ENCODE measurements at regions not wholly inside any gene's neighbourhood (a gene's known extent, or its start where the extent isn't known, plus 50 kb on each side); places are given as distances from the start of the nearest gene placed in this dataset.
"Not testable (repeated sequence)": the region's sequence is repeated elsewhere in the genome, so short reads cannot be mapped to it uniquely, and the experiment has no call there.

- FAIRE-seq (no peak), DNase-seq (no peak)
- Histone ChIP-seq H3K9me3 (ENCODE audit: control insufficient read depth in 2 of 2, insufficient read depth in 1 of 2, low read depth in 1 of 2, low read length in 1 of 2) (no peaks in the 10 kb centered on the region), H3K4me1 (ENCODE audit: control insufficient read depth in 3 of 3, insufficient read depth in 2 of 3, low read depth in 1 of 3, low read length in 2 of 3) (no peaks in the 10 kb centered on the region), H3K27ac (ENCODE audit: low read depth in 1 of 3, low read length in 2 of 3) (no peak overlapping the region), H3K36me3 (ENCODE audit: control insufficient read depth in 3 of 3, insufficient read depth in 2 of 3, low read depth in 1 of 3, low read length in 3 of 3) (no peaks in the 10 kb centered on the region), H3K4me3 (ENCODE audit: low read depth in 1 of 3, low read length in 3 of 3) (no peak overlapping the region), H3K27me3 (ENCODE audit: control insufficient read depth in 3 of 3, insufficient read depth in 3 of 3, low read length in 3 of 3) (no peaks in the 10 kb centered on the region)
- WGBS, 3 donors: 47 to 59% (median 48%) methylated on average over 8 of the region's 8 CpGs
These were observed 464.5 kb downstream of the KCNT2 start for GRCh38 chr1:196143602-196144342.

GRCh38 chr1:196142111-196142640 lies 466.1 kb downstream of the KCNT2 start:
- DNase-seq (no peak), FAIRE-seq (no peak)
- Histone ChIP-seq H3K4me3 (ENCODE audit: low read depth in 1 of 3, low read length in 3 of 3) (no peak overlapping the region), H3K27ac (ENCODE audit: low read depth in 1 of 3, low read length in 2 of 3) (no peak overlapping the region), H3K4me1 (ENCODE audit: control insufficient read depth in 3 of 3, insufficient read depth in 2 of 3, low read depth in 1 of 3, low read length in 2 of 3) (no peaks in the 10 kb centered on the region), H3K36me3 (ENCODE audit: control insufficient read depth in 3 of 3, insufficient read depth in 2 of 3, low read depth in 1 of 3, low read length in 3 of 3) (no peaks in the 10 kb centered on the region), H3K9me3 (ENCODE audit: control insufficient read depth in 2 of 2, insufficient read depth in 1 of 2, low read depth in 1 of 2, low read length in 1 of 2) (no peaks in the 10 kb centered on the region), H3K27me3 (ENCODE audit: control insufficient read depth in 3 of 3, insufficient read depth in 3 of 3, low read length in 3 of 3) (no peaks in the 10 kb centered on the region)
- 51 to 74% (median 59%) methylated on average over 2 of the region's 2 CpGs for WGBS, 3 donors

- FAIRE-seq (no peak), DNase-seq (no peak)
- no peak overlapping the region for H3K4me3 ChIP-seq (ENCODE audit: low read depth in 1 of 3, low read length in 3 of 3)
- no peaks in the 10 kb centered on the region for H3K4me1 ChIP-seq (ENCODE audit: control insufficient read depth in 3 of 3, insufficient read depth in 2 of 3, low read depth in 1 of 3, low read length in 2 of 3)
- no peaks in the 10 kb centered on the region for H3K27me3 ChIP-seq (ENCODE audit: control insufficient read depth in 3 of 3, insufficient read depth in 3 of 3, low read length in 3 of 3)
- H3K27ac ChIP-seq (ENCODE audit: low read depth in 1 of 3, low read length in 2 of 3): no peak overlapping the region
- no peaks in the 10 kb centered on the region for H3K9me3 ChIP-seq (ENCODE audit: control insufficient read depth in 2 of 2, insufficient read depth in 1 of 2, low read depth in 1 of 2, low read length in 1 of 2)
- no peaks in the 10 kb centered on the region for H3K36me3 ChIP-seq (ENCODE audit: control insufficient read depth in 3 of 3, insufficient read depth in 2 of 3, low read depth in 1 of 3, low read length in 3 of 3)
- 72 to 85% (median 81%) methylated on average over 4 of the region's 4 CpGs for WGBS, 3 donors
These were observed 471.8 kb downstream of the KCNT2 start for GRCh38 chr1:196136396-196136795.

- H3K9me3 ChIP-seq (ENCODE audit: control insufficient read depth in 2 of 2, insufficient read depth in 1 of 2, low read depth in 1 of 2, low read length in 1 of 2): no peaks in the 10 kb centered on the region
- WGBS, 3 donors: 47 to 90% (median 69%) methylated on average over 1 of the region's 1 CpG
- DNase-seq (no peak), FAIRE-seq (no peak)
- no peak overlapping the region for H3K27ac ChIP-seq (ENCODE audit: low read depth in 1 of 3, low read length in 2 of 3)
- H3K27me3 ChIP-seq (ENCODE audit: control insufficient read depth in 3 of 3, insufficient read depth in 3 of 3, low read length in 3 of 3): no peaks in the 10 kb centered on the region
- H3K4me3 ChIP-seq (ENCODE audit: low read depth in 1 of 3, low read length in 3 of 3): no peak overlapping the region
- H3K36me3 ChIP-seq (ENCODE audit: control insufficient read depth in 3 of 3, insufficient read depth in 2 of 3, low read depth in 1 of 3, low read length in 3 of 3): no peaks in the 10 kb centered on the region
- H3K4me1 ChIP-seq (ENCODE audit: control insufficient read depth in 3 of 3, insufficient read depth in 2 of 3, low read depth in 1 of 3, low read length in 2 of 3): no peaks in the 10 kb centered on the region
These were observed 476.5 kb downstream of the KCNT2 start for GRCh38 chr1:196131691-196132090.

GRCh38 chr1:196128835-196129234 lies 479.4 kb downstream of the KCNT2 start:
- no peak for FAIRE-seq
- Histone ChIP-seq H3K36me3 (ENCODE audit: control insufficient read depth in 3 of 3, insufficient read depth in 2 of 3, low read depth in 1 of 3, low read length in 3 of 3) (no peaks in the 10 kb centered on the region), H3K27ac (ENCODE audit: low read depth in 1 of 3, low read length in 2 of 3) (no peak overlapping the region), H3K9me3 (ENCODE audit: control insufficient read depth in 2 of 2, insufficient read depth in 1 of 2, low read depth in 1 of 2, low read length in 1 of 2) (no peaks in the 10 kb centered on the region), H3K4me1 (ENCODE audit: control insufficient read depth in 3 of 3, insufficient read depth in 2 of 3, low read depth in 1 of 3, low read length in 2 of 3) (no peaks in the 10 kb centered on the region), H3K4me3 (ENCODE audit: low read depth in 1 of 3, low read length in 3 of 3) (no peak overlapping the region), H3K27me3 (ENCODE audit: control insufficient read depth in 3 of 3, insufficient read depth in 3 of 3, low read length in 3 of 3) (no peaks in the 10 kb centered on the region)
- WGBS, 3 donors: 43 to 60% (median 56%) methylated on average over 2 of the region's 2 CpGs
- no peak for DNase-seq

- 81 to 91% (median 86%) methylated on average over 2 of the region's 2 CpGs for WGBS, 3 donors
- FAIRE-seq: no peak
These were observed 487.1 kb downstream of the KCNT2 start for GRCh38 chr1:196121181-196121580.

GRCh38 chr1:196115646-196116045 lies 492.6 kb downstream of the KCNT2 start:
- Histone ChIP-seq H3K4me3 (ENCODE audit: low read depth in 1 of 3, low read length in 3 of 3) (no peak overlapping the region), H3K36me3 (ENCODE audit: control insufficient read depth in 3 of 3, insufficient read depth in 2 of 3, low read depth in 1 of 3, low read length in 3 of 3) (no peaks in the 10 kb centered on the region), H3K4me1 (ENCODE audit: control insufficient read depth in 3 of 3, insufficient read depth in 2 of 3, low read depth in 1 of 3, low read length in 2 of 3) (no peaks in the 10 kb centered on the region), H3K27me3 (ENCODE audit: control insufficient read depth in 3 of 3, insufficient read depth in 3 of 3, low read length in 3 of 3) (no peaks in the 10 kb centered on the region), H3K27ac (ENCODE audit: low read depth in 1 of 3, low read length in 2 of 3) (no peak overlapping the region), H3K9me3 (ENCODE audit: control insufficient read depth in 2 of 2, insufficient read depth in 1 of 2, low read depth in 1 of 2, low read length in 1 of 2) (no peaks in the 10 kb centered on the region)
- FAIRE-seq (no peak), DNase-seq (no peak)
- WGBS, 3 donors: 5 to 23% (median 9%) methylated on average over 2 of the region's 2 CpGs

More at GRCh38 chr1:196121181-196121580, 487.1 kb downstream of the KCNT2 start:
- DNase-seq: no peak
- Histone ChIP-seq H3K9me3 (ENCODE audit: control insufficient read depth in 2 of 2, insufficient read depth in 1 of 2, low read depth in 1 of 2, low read length in 1 of 2) (no peaks in the 10 kb centered on the region), H3K4me3 (ENCODE audit: low read depth in 1 of 3, low read length in 3 of 3) (no peak overlapping the region), H3K36me3 (ENCODE audit: control insufficient read depth in 3 of 3, insufficient read depth in 2 of 3, low read depth in 1 of 3, low read length in 3 of 3) (no peaks in the 10 kb centered on the region), H3K27ac (ENCODE audit: low read depth in 1 of 3, low read length in 2 of 3) (no peak overlapping the region), H3K27me3 (ENCODE audit: control insufficient read depth in 3 of 3, insufficient read depth in 3 of 3, low read length in 3 of 3) (no peaks in the 10 kb centered on the region), H3K4me1 (ENCODE audit: control insufficient read depth in 3 of 3, insufficient read depth in 2 of 3, low read depth in 1 of 3, low read length in 2 of 3) (no peaks in the 10 kb centered on the region)

GRCh38 chr1:196114193-196114592 lies 494.0 kb downstream of the KCNT2 start:
- FAIRE-seq (no peak), DNase-seq (no peak)
- 66 to 81% (median 73%) methylated on average over 3 of the region's 3 CpGs for WGBS, 3 donors
- Histone ChIP-seq H3K27ac (ENCODE audit: low read depth in 1 of 3, low read length in 2 of 3) (no peak overlapping the region), H3K9me3 (ENCODE audit: control insufficient read depth in 2 of 2, insufficient read depth in 1 of 2, low read depth in 1 of 2, low read length in 1 of 2) (no peaks in the 10 kb centered on the region), H3K4me1 (ENCODE audit: control insufficient read depth in 3 of 3, insufficient read depth in 2 of 3, low read depth in 1 of 3, low read length in 2 of 3) (no peaks in the 10 kb centered on the region), H3K27me3 (ENCODE audit: control insufficient read depth in 3 of 3, insufficient read depth in 3 of 3, low read length in 3 of 3) (no peaks in the 10 kb centered on the region), H3K4me3 (ENCODE audit: low read depth in 1 of 3, low read length in 3 of 3) (no peak overlapping the region), H3K36me3 (ENCODE audit: control insufficient read depth in 3 of 3, insufficient read depth in 2 of 3, low read depth in 1 of 3, low read length in 3 of 3) (no peaks in the 10 kb centered on the region)

GRCh38 chr1:196108990-196109389 lies 499.2 kb downstream of the KCNT2 start:
- not testable (repeated sequence) for DNase-seq; H3K9me3 ChIP-seq (ENCODE audit: control insufficient read depth in 2 of 2, insufficient read depth in 1 of 2, low read depth in 1 of 2, low read length in 1 of 2); H3K27ac ChIP-seq (ENCODE audit: low read depth in 1 of 3, low read length in 2 of 3); H3K27me3 ChIP-seq (ENCODE audit: control insufficient read depth in 3 of 3, insufficient read depth in 3 of 3, low read length in 3 of 3); H3K36me3 ChIP-seq (ENCODE audit: control insufficient read depth in 3 of 3, insufficient read depth in 2 of 3, low read depth in 1 of 3, low read length in 3 of 3); H3K4me3 ChIP-seq (ENCODE audit: low read depth in 1 of 3, low read length in 3 of 3); FAIRE-seq; H3K4me1 ChIP-seq (ENCODE audit: control insufficient read depth in 3 of 3, insufficient read depth in 2 of 3, low read depth in 1 of 3, low read length in 2 of 3)
- 69 to 76% (median 76%) methylated on average over 5 of the region's 5 CpGs for whole genome bisulfite sequencing, 3 donors
